ENCODE measurements at regions not wholly inside any gene's neighbourhood (a gene's known extent, or its start where the extent isn't known, plus 50 kb on each side); places are given as distances from the start of the nearest gene placed in this dataset.

DNA sequence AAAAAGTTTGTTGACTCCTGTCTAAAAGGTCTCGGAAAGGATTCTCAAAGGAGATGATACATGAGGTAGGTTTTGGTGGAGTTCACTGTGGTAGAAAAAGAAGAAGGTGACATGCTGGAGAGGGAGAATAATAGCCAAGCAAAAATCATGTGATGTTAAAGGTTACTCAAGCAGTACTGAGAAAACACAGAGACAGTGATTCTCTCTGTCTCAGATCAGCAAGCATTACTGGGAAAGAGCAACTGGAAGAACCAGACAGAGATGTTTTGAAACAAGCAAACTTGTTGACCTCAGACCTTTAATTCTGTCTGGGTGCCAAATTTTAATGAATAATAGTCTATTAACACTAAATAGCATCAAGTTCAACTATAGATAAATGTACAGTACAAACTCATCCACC, 183.5 kb upstream of the PLEKHG7 start (continued):
- TF ChIP-seq, protein P1, sequence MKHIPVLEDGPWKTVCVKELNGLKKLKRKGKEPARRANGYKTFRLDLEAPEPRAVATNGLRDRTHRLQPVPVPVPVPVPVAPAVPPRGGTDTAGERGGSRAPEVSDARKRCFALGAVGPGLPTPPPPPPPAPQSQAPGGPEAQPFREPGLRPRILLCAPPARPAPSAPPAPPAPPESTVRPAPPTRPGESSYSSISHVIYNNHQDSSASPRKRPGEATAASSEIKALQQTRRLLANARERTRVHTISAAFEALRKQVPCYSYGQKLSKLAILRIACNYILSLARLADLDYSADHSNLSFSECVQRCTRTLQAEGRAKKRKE (CRISPR knock-in tag; IDR thresholded peaks at IDR 0.05; ENCODE audit: low read depth): no peak
- no peak for TF ChIP-seq HEYL (CRISPR knock-in tag; IDR thresholded peaks at IDR 0.05)
- TF ChIP-seq SMC3 (IDR thresholded peaks at IDR 0.05): no peak

- Histone ChIP-seq H3K4me2 (no peak overlapping the region), H3K4me3 (no peak overlapping the region), H3K9me3 (no peaks in the 10 kb centered on the region), H3K27ac (no peak overlapping the region), H3K4me1 (peaks cover 12% of the 10 kb centered on the region; the same call in 2 of the 3 replicates)
- 77% methylated on average over 4 of the region's 4 CpGs for WGBS (ENCODE audit: missing lambda C conversion rate)
- no peak for TF ChIP-seq TP53 (CRISPR knock-in tag; IDR thresholded peaks at IDR 0.05)
- no peak for TF ChIP-seq MAZ (IDR thresholded peaks at IDR 0.05; ENCODE audit: borderline replicate concordance, low read depth, low read length)
- no peak for TF ChIP-seq TFCP2L1 (CRISPR knock-in tag; IDR thresholded peaks at IDR 0.05)
- no peak for TF ChIP-seq JUN (IDR thresholded peaks at IDR 0.05)
- no peak for TF ChIP-seq PHF8 (IDR thresholded peaks at IDR 0.05; ENCODE audit: borderline replicate concordance, low read depth)
- TF ChIP-seq CHD2 (IDR thresholded peaks at IDR 0.05; ENCODE audit: low read length, partially characterized antibody): no peak
- TF ChIP-seq USF2 (IDR thresholded peaks at IDR 0.05): no peak
- no peak for TF ChIP-seq RAD21 (conservative IDR thresholded peaks at IDR 0.05 in 1 of 2, IDR thresholded peaks at IDR 0.05 in 1 of 2)
- TF ChIP-seq, protein P2, sequence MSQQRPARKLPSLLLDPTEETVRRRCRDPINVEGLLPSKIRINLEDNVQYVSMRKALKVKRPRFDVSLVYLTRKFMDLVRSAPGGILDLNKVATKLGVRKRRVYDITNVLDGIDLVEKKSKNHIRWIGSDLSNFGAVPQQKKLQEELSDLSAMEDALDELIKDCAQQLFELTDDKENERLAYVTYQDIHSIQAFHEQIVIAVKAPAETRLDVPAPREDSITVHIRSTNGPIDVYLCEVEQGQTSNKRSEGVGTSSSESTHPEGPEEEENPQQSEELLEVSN (IDR thresholded peaks at IDR 0.05; ENCODE audit: borderline replicate concordance, low read depth): no peak
- TF ChIP-seq KDM5A (IDR thresholded peaks at IDR 0.05): no peak
- no peak for TF ChIP-seq ZC3H11A (IDR thresholded peaks at IDR 0.05)
- ChIA-PET POLR2A (no interaction called here), CTCF (no interaction called here)
- FAIRE-seq (no peak), ATAC-seq (no peak), DNase-seq (ENCODE audit: low read depth in 1 of 2, low spot score in 1 of 2) (no peak)
Observed at GRCh38 chr12:92518071-92518470, 184.7 kb upstream of the PLEKHG7 start.

GRCh38 chr12:92516277-92516600, 186.6 kb upstream of the PLEKHG7 start:
- peak; percentile 28 to 59 for DNase-seq (ENCODE audit: low read depth in 1 of 2, low spot score in 1 of 2)
- TF ChIP-seq EP300 (IDR thresholded peaks at IDR 0.05) (no peak), MYC (IDR thresholded peaks at IDR 0.05; ENCODE audit: borderline replicate concordance, low read length) (no peak), ESRRA (IDR thresholded peaks at IDR 0.05; ENCODE audit: borderline replicate concordance, low read length) (no peak), HES2 (IDR thresholded peaks at IDR 0.05) (no peak)
- Histone ChIP-seq H3K4me1 (peaks cover 12% of the 10 kb centered on the region; the same call in 2 of the 3 replicates), H3K4me2 (peak overlapping the region; percentile 27; the same call in 2 of the 3 replicates), H3K4me3 (no peak overlapping the region), H3K27ac (peak overlapping the region; percentile 41 to 72; a peak in 5 of 6 replicates), H3K9me3 (no peaks in the 10 kb centered on the region)
- CTCF ChIA-PET: interaction anchor here (0.5 to 2.4 kb wide), 6 partner anchors 10 to 370 kb away, joined by 3 to 7 read pairs (median 3); no protein-coding TSS in a partner anchor
- 0% methylated on average over 1 of the region's 1 CpG for WGBS (ENCODE audit: missing lambda C conversion rate)
- FAIRE-seq: no peak
- peak; percentile 96 to 100 for ATAC-seq
- POLR2A ChIA-PET: interaction anchor here (0.5 to 1.6 kb wide), 3 partner anchors 9 to 370 kb away, joined by 3 to 7 read pairs (median 3); partner anchors contain the start of gene BTG1

GRCh38 chr12:92513231-92513730, 189.5 kb upstream of the PLEKHG7 start:
- no peak for DNase-seq (ENCODE audit: low read depth in 1 of 2, low spot score in 1 of 2)
- Histone ChIP-seq H3K4me2 (no peak overlapping the region), H3K4me3 (no peak overlapping the region), H3K27ac (no peak overlapping the region), H3K4me1 (peaks cover 12% of the 10 kb centered on the region; the same call in 2 of the 3 replicates), H3K9me3 (no peaks in the 10 kb centered on the region)
- FAIRE-seq: no peak
- WGBS (ENCODE audit: missing lambda C conversion rate): 50% methylated on average over 2 of the region's 2 CpGs
- POLR2A ChIA-PET: no interaction called here
- CTCF ChIA-PET: interaction anchor here (0.6 to 1.4 kb wide), 4 partner anchors 9 to 425 kb away, joined by 3 to 6 read pairs (median 3); no protein-coding TSS in a partner anchor
- ATAC-seq: no peak
- TF ChIP-seq EHMT2 (IDR thresholded peaks at IDR 0.05; ENCODE audit: low read depth) (no peak), CHD2 (IDR thresholded peaks at IDR 0.05; ENCODE audit: low read length, partially characterized antibody) (no peak), MAX (IDR thresholded peaks at IDR 0.05) (no peak), CHD4 (IDR thresholded peaks at IDR 0.05; ENCODE audit: borderline replicate concordance) (no peak), PHF8 (IDR thresholded peaks at IDR 0.05; ENCODE audit: borderline replicate concordance, low read depth) (no peak), RAD21 (conservative IDR thresholded peaks at IDR 0.05 in 1 of 2, IDR thresholded peaks at IDR 0.05 in 1 of 2) (no peak), NFE2L2 (conservative IDR thresholded peaks at IDR 0.05; ENCODE audit: low read length) (no peak), CEBPB (IDR thresholded peaks at IDR 0.05) (no peak), ZC3H11A (IDR thresholded peaks at IDR 0.05) (no peak), BCL3 (IDR thresholded peaks at IDR 0.05) (no peak)
- TF ChIP-seq, protein P3, sequence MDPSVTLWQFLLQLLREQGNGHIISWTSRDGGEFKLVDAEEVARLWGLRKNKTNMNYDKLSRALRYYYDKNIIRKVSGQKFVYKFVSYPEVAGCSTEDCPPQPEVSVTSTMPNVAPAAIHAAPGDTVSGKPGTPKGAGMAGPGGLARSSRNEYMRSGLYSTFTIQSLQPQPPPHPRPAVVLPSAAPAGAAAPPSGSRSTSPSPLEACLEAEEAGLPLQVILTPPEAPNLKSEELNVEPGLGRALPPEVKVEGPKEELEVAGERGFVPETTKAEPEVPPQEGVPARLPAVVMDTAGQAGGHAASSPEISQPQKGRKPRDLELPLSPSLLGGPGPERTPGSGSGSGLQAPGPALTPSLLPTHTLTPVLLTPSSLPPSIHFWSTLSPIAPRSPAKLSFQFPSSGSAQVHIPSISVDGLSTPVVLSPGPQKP (IDR thresholded peaks at IDR 0.05; ENCODE audit: low read depth, low read length): no peak
- TF ChIP-seq, protein P2 (IDR thresholded peaks at IDR 0.05; ENCODE audit: borderline replicate concordance, low read depth): no peak

Data from A549 (cell line).